GM23338 (cell line): ENCODE measurements at regions not wholly inside any gene's neighbourhood (a gene's known extent, or its start where the extent isn't known, plus 50 kb on each side); places are given as distances from the start of the nearest gene placed in this dataset.
"Not testable (repeated sequence)": the region's sequence is repeated elsewhere in the genome, so short reads cannot be mapped to it uniquely, and the experiment has no call there.

Experiments used
- ATAC-seq: fragments of 200-7000 bp; cut with Tn5 transposase; 3 replicates; pipeline ENCODE4 v1.9.1; 2020
- DNase-seq: peaks from one replicate; pipeline ENCODE4 v3.0.0-alpha.2; 2015; ENCODE audit warnings: low spot score
- H2AFZ ChIP-seq: fragments of 200-600 bp; sonication (generic); 2 replicates; pipeline ENCODE4 v1.8.0; 2016; ENCODE audit warnings: antibody characterized with exemption, mild to moderate bottlenecking, moderate library complexity
- H3F3A ChIP-seq: fragments of 200-600 bp; sonication (generic); replicated peaks from 2 replicates; pipeline ENCODE4 v1.8.0; 2017; ENCODE audit warnings: antibody characterized with exemption, mixed run types, low read depth
- H3K27ac ChIP-seq: fragments of 200-600 bp; sonication (generic); 2 replicates; pipeline ENCODE4 v1.6.1; 2016; ENCODE audit warnings: low read depth
- H3K27me3 ChIP-seq: fragments of 200-600 bp; sonication (generic); 2 replicates; pipeline ENCODE4 v1.8.0; 2016; ENCODE audit warnings: mild to moderate bottlenecking, mixed run types, moderate library complexity; ENCODE audit not compliant: insufficient read depth
- H3K36me3 ChIP-seq: fragments of 200-600 bp; sonication (generic); 2 replicates; pipeline ENCODE4 v1.8.0; 2016; ENCODE audit warnings: mild to moderate bottlenecking; ENCODE audit not compliant: insufficient read depth
- H3K4me1 ChIP-seq: fragments of 200-600 bp; sonication (generic); 2 replicates; pipeline ENCODE4 v1.8.0; 2016; ENCODE audit warnings: mild to moderate bottlenecking, moderate library complexity; ENCODE audit not compliant: insufficient read depth
- H3K4me2 ChIP-seq: fragments of 200-600 bp; sonication (generic); 2 replicates; pipeline ENCODE4 v1.7.1; 2017; ENCODE audit warnings: mixed run types
- H3K4me3 ChIP-seq: fragments of 200-600 bp; sonication (generic); 2 replicates; pipeline ENCODE4 v1.6.1; 2016; ENCODE audit warnings: mixed run types
- H3K79me2 ChIP-seq: fragments of 200-600 bp; sonication (generic); replicated peaks from 2 replicates; pipeline ENCODE4 v1.8.0; 2017; ENCODE audit warnings: mild to moderate bottlenecking; ENCODE audit not compliant: insufficient read depth
- H3K9me2 ChIP-seq: fragments of 200-600 bp; sonication (generic); 2 replicates; pipeline ENCODE4 v1.8.0; 2017; ENCODE audit not compliant: insufficient read depth
- H4K20me1 ChIP-seq: fragments of 200-600 bp; sonication (generic); replicated peaks from 2 replicates; pipeline ENCODE4 v1.8.0; 2017; ENCODE audit warnings: mild to moderate bottlenecking; ENCODE audit not compliant: insufficient read depth
- H3K27ac Mint-ChIP-seq: 2 replicates; pipeline ENCODE4 v1.8.0; 2020; ENCODE audit warnings: inconsistent platforms, mild to moderate bottlenecking, moderate library complexity, mixed read lengths
- H3K27me3 Mint-ChIP-seq: 3 replicates; pipeline ENCODE4 v1.8.0; 2022; ENCODE audit warnings: low read depth, mild to moderate bottlenecking, moderate library complexity, mixed read lengths, inconsistent platforms; ENCODE audit not compliant: insufficient read depth, poor library complexity
- H3K36me3 Mint-ChIP-seq: 3 replicates; pipeline ENCODE4 v1.8.0; 2021; ENCODE audit warnings: low read depth, mild to moderate bottlenecking, inconsistent platforms, moderate library complexity, mixed read lengths
- H3K4me1 Mint-ChIP-seq: 3 replicates; pipeline ENCODE4 v1.8.0; 2020; ENCODE audit warnings: mild to moderate bottlenecking, inconsistent platforms, mixed read lengths
- H3K4me3 Mint-ChIP-seq: 3 replicates; pipeline ENCODE4 v1.8.0; 2021; ENCODE audit warnings: moderate library complexity, mild to moderate bottlenecking, inconsistent platforms, mixed read lengths
- H3K9me3 Mint-ChIP-seq: 3 replicates; pipeline ENCODE4 v1.8.0; 2020; ENCODE audit warnings: moderate library complexity, mild to moderate bottlenecking, inconsistent platforms, mixed read lengths

GRCh38 chr7:35152059-35152458 lies 101.8 kb downstream of the TBX20 start:
- not testable (repeated sequence) for H4K20me1 ChIP-seq, H3K4me3 ChIP-seq, H3F3A ChIP-seq, H3K36me3 ChIP-seq, H3K27me3 Mint-ChIP-seq, H3K27ac Mint-ChIP-seq, H3K4me1 ChIP-seq, H3K4me2 ChIP-seq, H2AFZ ChIP-seq, H3K27ac ChIP-seq, H3K79me2 ChIP-seq, H3K9me2 ChIP-seq, DNase-seq, H3K4me1 Mint-ChIP-seq, H3K4me3 Mint-ChIP-seq, H3K27me3 ChIP-seq, ATAC-seq
- Mint-ChIP-seq H3K36me3 (peaks cover 14% of the 10 kb centered on the region), H3K9me3 (peaks cover 39% of the 10 kb centered on the region)

GRCh38 chr7:35148030-35148429 lies 105.9 kb downstream of the TBX20 start:
- not testable (repeated sequence) for H4K20me1 ChIP-seq, H3F3A ChIP-seq, H3K36me3 ChIP-seq, H3K27ac Mint-ChIP-seq, H3K4me1 ChIP-seq, H3K4me3 Mint-ChIP-seq, H3K27me3 ChIP-seq, H3K9me2 ChIP-seq, ATAC-seq, H3K27ac ChIP-seq, H2AFZ ChIP-seq, H3K4me1 Mint-ChIP-seq, H3K27me3 Mint-ChIP-seq, H3K79me2 ChIP-seq, H3K4me2 ChIP-seq, DNase-seq, H3K4me3 ChIP-seq
- peaks cover 24% of the 10 kb centered on the region for H3K9me3 Mint-ChIP-seq
- peaks cover 14% of the 10 kb centered on the region for H3K36me3 Mint-ChIP-seq

GRCh38 chr7:35142125-35142524 lies 104.8 kb upstream of the DPY19L1 start:
- DNase-seq, ATAC-seq, H3K4me1 ChIP-seq, H3K4me3 Mint-ChIP-seq, H3K4me3 ChIP-seq, H3K9me3 Mint-ChIP-seq, H3K27me3 ChIP-seq, H3K4me2 ChIP-seq, H3K9me2 ChIP-seq, H3K27me3 Mint-ChIP-seq, H3K27ac ChIP-seq, H3F3A ChIP-seq, H3K36me3 ChIP-seq, H3K27ac Mint-ChIP-seq, H4K20me1 ChIP-seq, H3K4me1 Mint-ChIP-seq, H3K79me2 ChIP-seq, H3K36me3 Mint-ChIP-seq, H2AFZ ChIP-seq: not testable (repeated sequence)

DNA sequence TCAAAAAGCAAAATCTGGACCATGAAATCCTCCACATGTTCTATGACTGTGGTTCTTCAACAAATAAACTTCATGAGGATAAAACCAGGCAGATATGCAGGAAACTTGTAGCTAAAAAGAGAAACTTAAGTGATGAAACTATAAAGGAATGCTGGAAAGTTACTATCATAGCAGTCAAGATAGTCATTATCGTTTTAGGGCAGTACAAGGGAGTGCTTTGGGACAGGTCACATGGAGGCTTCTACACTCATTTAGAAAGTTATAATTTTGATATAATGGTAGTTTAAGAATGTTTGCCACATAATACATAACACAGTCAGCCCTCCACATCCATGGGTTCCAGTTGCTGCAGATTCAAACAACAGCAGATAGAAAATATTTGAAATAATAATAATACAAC lies 102.0 kb upstream of the DPY19L1 start:
- H3K36me3 ChIP-seq, H3K9me2 ChIP-seq, H3K27me3 Mint-ChIP-seq, ATAC-seq, H3K4me1 ChIP-seq, H3K27ac ChIP-seq, H3K36me3 Mint-ChIP-seq, H2AFZ ChIP-seq, H3K4me3 Mint-ChIP-seq, H3K27ac Mint-ChIP-seq, DNase-seq, H3F3A ChIP-seq, H3K4me3 ChIP-seq, H3K79me2 ChIP-seq, H3K4me1 Mint-ChIP-seq, H3K4me2 ChIP-seq, H4K20me1 ChIP-seq, H3K27me3 ChIP-seq, H3K9me3 Mint-ChIP-seq: not testable (repeated sequence)

GRCh38 chr7:35133465-35133864 lies 96.2 kb upstream of the DPY19L1 start:
- H3K4me1 Mint-ChIP-seq, H3K4me3 ChIP-seq, H3K79me2 ChIP-seq, H4K20me1 ChIP-seq, H3K27me3 ChIP-seq, H3K9me3 Mint-ChIP-seq, H2AFZ ChIP-seq, ATAC-seq, H3K36me3 Mint-ChIP-seq, H3K4me1 ChIP-seq, H3K27ac ChIP-seq, DNase-seq, H3K9me2 ChIP-seq, H3K4me2 ChIP-seq, H3K36me3 ChIP-seq, H3F3A ChIP-seq, H3K27me3 Mint-ChIP-seq, H3K4me3 Mint-ChIP-seq, H3K27ac Mint-ChIP-seq: not testable (repeated sequence)

DNA sequence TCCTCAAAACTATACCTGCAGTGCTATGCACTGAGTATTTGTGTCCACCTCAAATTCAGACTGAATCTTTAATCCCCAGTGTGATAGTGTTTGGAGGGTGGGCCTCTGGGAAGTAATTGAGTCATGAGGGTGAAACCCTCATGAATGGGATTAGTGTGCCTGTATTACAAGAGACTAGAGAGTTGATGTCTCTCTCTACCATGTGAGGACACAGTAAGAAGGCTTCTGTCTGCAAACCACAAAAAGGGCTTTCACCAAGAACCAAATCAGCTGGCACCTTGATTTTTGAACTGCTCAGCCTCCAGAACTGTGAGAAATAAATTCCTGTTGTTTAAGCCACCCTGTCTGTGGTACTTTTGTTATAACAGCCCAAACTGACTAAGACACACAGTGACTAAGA lies 95.7 kb upstream of the DPY19L1 start:
- H3K27ac Mint-ChIP-seq, DNase-seq, H3K79me2 ChIP-seq, H3K36me3 Mint-ChIP-seq, ATAC-seq, H3K4me2 ChIP-seq, H2AFZ ChIP-seq, H3K9me2 ChIP-seq, H3K4me1 ChIP-seq, H3F3A ChIP-seq, H3K27me3 ChIP-seq, H3K27ac ChIP-seq, H3K36me3 ChIP-seq, H3K4me3 Mint-ChIP-seq, H3K4me3 ChIP-seq, H4K20me1 ChIP-seq, H3K9me3 Mint-ChIP-seq, H3K27me3 Mint-ChIP-seq, H3K4me1 Mint-ChIP-seq: not testable (repeated sequence)

- H3K4me2 ChIP-seq, H4K20me1 ChIP-seq, H3K4me1 ChIP-seq, H3F3A ChIP-seq, H3K36me3 ChIP-seq, H3K9me3 Mint-ChIP-seq, H3K27ac ChIP-seq, H3K27me3 Mint-ChIP-seq, DNase-seq, H3K4me3 ChIP-seq, H3K27ac Mint-ChIP-seq, H3K9me2 ChIP-seq, H3K4me3 Mint-ChIP-seq, H3K36me3 Mint-ChIP-seq, H3K79me2 ChIP-seq, H3K4me1 Mint-ChIP-seq, H3K27me3 ChIP-seq, H2AFZ ChIP-seq, ATAC-seq: not testable (repeated sequence)
These were observed 91.4 kb upstream of the DPY19L1 start for GRCh38 chr7:35128662-35129061.
